ENCODE measurements at regions not wholly inside any gene's neighbourhood (a gene's known extent, or its start where the extent isn't known, plus 50 kb on each side); places are given as distances from the start of the nearest gene placed in this dataset.

GRCh38 chr1:222065234-222065633, 323.3 kb upstream of the DUSP10 start:
- Mint-ChIP-seq H3K36me3 (no peaks in the 10 kb centered on the region), H3K9me3 (peaks cover 8% of the 10 kb centered on the region), H3K27me3 (no peaks in the 10 kb centered on the region), H3K27ac (no peak overlapping the region), H3K4me1 (ENCODE audit: unreplicated experiment) (peaks cover 20% of the 10 kb centered on the region), H3K4me3 (no peak overlapping the region)
- DNase-seq (ENCODE audit: extremely low spot score, unreplicated experiment), result no peak
- no peak for TF ChIP-seq CTCF (conservative IDR thresholded peaks at IDR 0.05)

GRCh38 chr1:222064388-222065211, 322.7 kb upstream of the DUSP10 start:
- Mint-ChIP-seq H3K4me1 (ENCODE audit: unreplicated experiment) (peaks cover 25% of the 10 kb centered on the region), H3K27ac (no peak overlapping the region), H3K4me3 (no peak overlapping the region), H3K9me3 (peaks cover 8% of the 10 kb centered on the region), H3K36me3 (no peaks in the 10 kb centered on the region), H3K27me3 (no peaks in the 10 kb centered on the region)
- no peak for DNase-seq (ENCODE audit: extremely low spot score, unreplicated experiment)
- no peak for TF ChIP-seq CTCF (conservative IDR thresholded peaks at IDR 0.05)

GRCh38 chr1:222062640-222063039, 320.8 kb upstream of the DUSP10 start:
- no peaks in the 10 kb centered on the region for H3K27me3 Mint-ChIP-seq
- no peak for DNase-seq (ENCODE audit: extremely low spot score, unreplicated experiment)
- H3K9me3 Mint-ChIP-seq, result peaks cover 12% of the 10 kb centered on the region
- H3K4me1 Mint-ChIP-seq (ENCODE audit: unreplicated experiment), result peaks cover 27% of the 10 kb centered on the region
- H3K4me3 Mint-ChIP-seq, result no peak overlapping the region
- H3K27ac Mint-ChIP-seq, result peak overlapping the region; percentile 18
- H3K36me3 Mint-ChIP-seq, result no peaks in the 10 kb centered on the region
- TF ChIP-seq CTCF (conservative IDR thresholded peaks at IDR 0.05), result no peak

GRCh38 chr1:222061711-222062359, 319.9 kb upstream of the DUSP10 start:
- no peak overlapping the region for H3K4me3 Mint-ChIP-seq
- no peak for TF ChIP-seq CTCF (conservative IDR thresholded peaks at IDR 0.05)
- H3K36me3 Mint-ChIP-seq, result no peaks in the 10 kb centered on the region
- peaks cover 27% of the 10 kb centered on the region for H3K4me1 Mint-ChIP-seq (ENCODE audit: unreplicated experiment)
- peaks cover 12% of the 10 kb centered on the region for H3K9me3 Mint-ChIP-seq
- DNase-seq (ENCODE audit: extremely low spot score, unreplicated experiment), result no peak
- no peaks in the 10 kb centered on the region for H3K27me3 Mint-ChIP-seq
- no peak overlapping the region for H3K27ac Mint-ChIP-seq

- Mint-ChIP-seq H3K27ac (peak overlapping the region; percentile 52), H3K36me3 (no peaks in the 10 kb centered on the region), H3K4me3 (peak overlapping the region; percentile 10), H3K4me1 (ENCODE audit: unreplicated experiment) (peaks cover 27% of the 10 kb centered on the region), H3K9me3 (peaks cover 12% of the 10 kb centered on the region), H3K27me3 (no peaks in the 10 kb centered on the region)
- no peak for TF ChIP-seq CTCF (conservative IDR thresholded peaks at IDR 0.05)
- no peak for DNase-seq (ENCODE audit: extremely low spot score, unreplicated experiment)
Measured at GRCh38 chr1:222060210-222060916, 318.5 kb upstream of the DUSP10 start.
